Umbilical cord (tissue), 1 donor: ENCODE measurements at regions not wholly inside any gene's neighbourhood (a gene's known extent, or its start where the extent isn't known, plus 50 kb on each side); places are given as distances from the start of the nearest gene placed in this dataset.
"Not testable (repeated sequence)": the region's sequence is repeated elsewhere in the genome, so short reads cannot be mapped to it uniquely, and the experiment has no call there.

Source experiments
- DNase-seq: peaks from one replicate; pipeline ENCODE4 v3.0.0-alpha.2; 2015; ENCODE audit warnings: low spot score

- DNase-seq, result no peak
Observed at GRCh38 chrX:122545778-122546177, 638.3 kb upstream of the GRIA3 start.

GRCh38 chrX:122546269-122546668 is 637.8 kb upstream of the GRIA3 start:
- no peak for DNase-seq

- DNase-seq, result no peak
Observed at GRCh38 chrX:122552286-122552800, 631.7 kb upstream of the GRIA3 start.

GRCh38 chrX:122555925-122556324 is 628.2 kb upstream of the GRIA3 start:
- no peak for DNase-seq

GRCh38 chrX:122565952-122566351 is 618.1 kb upstream of the GRIA3 start:
- DNase-seq, result peak; percentile 55

- no peak for DNase-seq
Observed at GRCh38 chrX:122566401-122566800, 617.7 kb upstream of the GRIA3 start.

- DNase-seq, result no peak
Observed at GRCh38 chrX:122567911-122568310, 616.2 kb upstream of the GRIA3 start.

- DNase-seq, result no peak
Observed at GRCh38 chrX:122572461-122572860, 611.6 kb upstream of the GRIA3 start.

- DNase-seq, result no peak
Observed at GRCh38 chrX:122579036-122579435, 605.0 kb upstream of the GRIA3 start.

GRCh38 chrX:122579526-122579925 is 604.6 kb upstream of the GRIA3 start:
- DNase-seq, result no peak

- DNase-seq, result no peak
Observed at GRCh38 chrX:122582280-122582974, 601.7 kb upstream of the GRIA3 start.

- no peak for DNase-seq
Observed at GRCh38 chrX:122582975-122583305, 601.1 kb upstream of the GRIA3 start.

GRCh38 chrX:122583551-122583950 is 600.5 kb upstream of the GRIA3 start:
- DNase-seq, result no peak

- DNase-seq, result peak; percentile 16
Observed at GRCh38 chrX:122584981-122585380, 599.1 kb upstream of the GRIA3 start.

- peak; percentile 28 for DNase-seq
Observed at GRCh38 chrX:122586831-122587230, 597.2 kb upstream of the GRIA3 start.

- DNase-seq, result no peak
Observed at GRCh38 chrX:122591546-122591945, 592.5 kb upstream of the GRIA3 start.

- no peak for DNase-seq
Observed at GRCh38 chrX:122596998-122597397, 587.1 kb upstream of the GRIA3 start.

GRCh38 chrX:122622795-122623194 is 561.3 kb upstream of the GRIA3 start:
- DNase-seq, result no peak

- DNase-seq, result no peak
Observed at GRCh38 chrX:122625239-122625638, 558.8 kb upstream of the GRIA3 start.

GRCh38 chrX:122625821-122626220 is 558.3 kb upstream of the GRIA3 start:
- no peak for DNase-seq

GRCh38 chrX:122626871-122627270 is 557.2 kb upstream of the GRIA3 start:
- DNase-seq, result no peak

GRCh38 chrX:122641136-122641535 is 542.9 kb upstream of the GRIA3 start:
- DNase-seq, result no peak

- DNase-seq, result no peak
Observed at GRCh38 chrX:122641826-122642225, 542.3 kb upstream of the GRIA3 start.

- DNase-seq, result not testable (repeated sequence)
Observed at GRCh38 chrX:122655256-122655655, 528.8 kb upstream of the GRIA3 start.
